ENCODE measurements at regions not wholly inside any gene's neighbourhood (a gene's known extent, or its start where the extent isn't known, plus 50 kb on each side); places are given as distances from the start of the nearest gene placed in this dataset.
"Not testable (repeated sequence)": the region's sequence is repeated elsewhere in the genome, so short reads cannot be mapped to it uniquely, and the experiment has no call there.

DNA sequence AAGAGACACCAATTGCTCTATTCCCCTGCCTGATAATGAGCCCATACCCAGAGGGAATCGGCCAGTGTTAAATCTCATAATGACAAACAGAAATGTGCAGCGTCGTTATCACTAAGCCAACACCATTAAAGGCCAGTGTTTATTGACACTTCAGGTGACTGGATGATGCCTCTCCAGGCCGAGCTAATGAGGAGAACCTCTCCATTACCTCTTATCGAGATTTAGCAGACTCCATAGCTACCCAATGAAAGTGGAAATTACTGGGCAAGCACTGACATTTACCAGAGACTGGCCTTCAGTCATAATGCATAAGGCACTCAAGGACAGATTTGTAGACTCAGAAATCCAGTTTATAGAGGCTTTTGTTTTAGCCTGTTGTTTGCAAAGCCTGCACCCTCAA lies 669.5 kb downstream of the MAFB start:
- DNase-seq: no peak

DNA sequence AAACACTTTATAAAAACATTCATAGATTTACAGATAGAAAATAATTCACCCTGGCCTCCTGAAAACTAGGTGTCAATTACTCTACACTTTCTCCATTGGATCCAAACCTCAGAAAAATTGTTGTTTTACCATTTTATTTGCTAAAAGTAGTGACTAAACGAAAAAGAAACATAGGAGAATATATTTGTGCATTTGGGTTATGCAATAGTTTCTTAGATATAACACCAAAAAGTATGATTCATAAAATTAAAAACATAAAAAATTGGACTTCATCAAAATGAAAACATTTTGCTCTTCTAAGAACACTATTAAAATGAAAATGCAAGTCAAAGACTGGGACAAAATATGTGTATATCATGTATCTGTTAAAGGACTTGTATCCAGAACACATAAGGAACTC lies 671.3 kb downstream of the MAFB start:
- DNase-seq: no peak

DNA sequence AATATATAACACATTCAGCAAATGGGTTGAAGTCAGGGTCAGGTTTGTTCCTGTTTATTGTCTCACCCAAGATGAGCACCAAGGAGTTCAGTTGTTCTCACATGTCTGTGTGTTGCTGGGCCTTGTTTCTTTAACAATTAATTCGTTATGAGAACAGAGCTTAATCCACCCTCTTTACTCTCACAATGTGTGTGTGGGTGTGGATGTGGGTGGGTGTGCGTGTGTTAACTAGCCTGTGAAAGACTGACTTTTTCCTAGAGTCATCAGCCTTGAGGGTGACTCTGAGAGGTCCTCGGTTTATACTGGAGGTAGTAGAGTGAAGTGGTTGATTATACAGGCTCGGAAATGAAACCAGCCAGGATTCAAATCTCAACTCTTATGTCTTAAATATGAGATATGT lies 672.1 kb downstream of the MAFB start:
- DNase-seq: no peak

DNA sequence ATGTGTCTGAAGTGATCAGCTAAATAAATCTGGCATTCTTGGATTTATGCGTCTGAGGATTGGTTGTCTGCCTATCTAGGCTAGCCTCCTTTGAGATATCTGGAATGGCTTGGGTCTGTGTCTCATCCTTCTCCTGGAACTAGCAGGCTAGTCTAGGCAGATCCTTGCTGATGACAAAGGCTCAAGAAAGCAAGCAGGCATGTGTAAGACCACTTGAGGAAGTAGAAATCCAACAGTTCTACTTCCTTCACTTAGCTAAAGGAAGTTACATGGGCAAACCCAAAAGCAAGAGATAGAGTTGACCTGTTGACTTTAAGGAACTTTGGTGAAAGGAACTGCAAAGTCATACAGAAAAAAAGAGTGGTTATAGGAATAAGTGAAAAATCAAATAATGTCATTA lies 672.6 kb downstream of the MAFB start:
- DNase-seq: no peak

DNA sequence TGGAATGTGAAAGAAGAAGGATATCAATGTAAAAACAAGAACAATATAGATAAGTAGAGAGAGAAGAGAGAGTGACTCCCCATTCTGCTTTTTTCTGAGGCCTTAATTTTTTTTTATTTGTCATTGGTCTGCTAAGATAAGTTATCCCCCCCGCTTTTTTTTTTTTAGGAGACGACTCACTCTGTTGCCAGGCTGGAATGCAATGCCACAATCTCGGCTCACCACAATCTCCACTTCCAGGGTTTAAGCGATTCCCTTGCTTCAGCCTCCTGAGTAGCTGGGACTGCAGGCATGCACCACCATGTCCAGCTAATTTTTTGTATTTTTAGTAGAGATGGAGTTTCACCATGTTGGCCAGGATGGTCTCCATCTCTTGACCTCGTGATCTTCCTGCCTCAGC lies 677.0 kb downstream of the MAFB start:
- not testable (repeated sequence) for DNase-seq

DNA sequence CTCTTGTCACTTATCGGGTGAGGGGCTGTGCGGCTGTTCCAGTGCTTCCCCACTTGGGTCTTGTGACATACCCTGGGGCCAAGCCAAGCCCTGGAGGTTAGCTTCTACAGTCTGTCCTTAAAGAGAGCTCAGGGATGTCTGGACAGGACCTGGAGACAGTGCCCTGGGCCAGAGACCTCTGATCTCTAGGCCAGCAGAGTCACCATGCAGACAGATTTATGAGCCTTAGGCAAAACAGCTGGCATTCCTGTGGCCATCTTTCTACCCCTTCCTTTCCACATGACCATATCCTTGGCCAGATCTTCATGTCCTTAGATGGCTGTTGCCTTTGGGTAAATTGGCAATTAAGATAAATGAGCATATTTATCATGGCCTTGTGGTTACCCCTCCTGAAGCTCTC lies 678.6 kb downstream of the MAFB start:
- DNase-seq: no peak

DNA sequence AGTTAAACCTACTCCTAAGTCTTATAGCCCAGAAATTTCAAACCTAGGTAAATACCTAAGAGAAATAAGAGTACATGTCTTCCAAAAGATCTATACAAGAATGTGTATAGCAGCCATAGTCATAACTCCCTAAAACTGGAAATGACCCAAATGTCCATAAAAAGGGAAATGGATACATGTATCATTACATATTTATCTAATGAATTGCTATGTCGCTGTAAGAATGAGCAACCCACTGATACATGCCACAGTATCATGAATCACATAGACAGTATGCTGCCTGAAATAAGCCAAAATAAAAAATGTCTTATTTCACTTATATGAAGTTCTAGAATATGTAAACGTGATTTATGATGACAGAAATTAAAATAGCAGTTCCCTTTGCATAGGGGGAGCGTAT lies 679.5 kb downstream of the MAFB start:
- DNase-seq: no peak

DNA sequence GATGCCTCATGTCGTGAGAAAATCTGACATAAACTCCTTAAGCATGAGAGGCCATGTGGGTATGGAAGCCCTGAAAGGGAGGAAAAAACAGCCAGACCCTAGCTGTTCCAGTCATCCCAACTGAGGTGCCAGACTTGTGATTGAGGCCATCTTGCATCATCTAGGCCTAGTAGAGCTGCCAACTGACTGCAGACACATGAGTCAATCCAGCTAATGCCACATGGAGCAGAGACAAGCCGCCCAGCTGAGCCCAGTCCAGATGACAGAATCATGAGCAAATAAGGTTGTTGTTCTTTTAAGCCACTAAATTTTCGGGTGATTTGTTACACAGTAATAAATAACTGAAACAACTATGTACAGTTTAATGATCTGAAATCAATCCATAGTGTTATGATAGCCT lies 680.9 kb downstream of the MAFB start:
- DNase-seq: no peak

DNA sequence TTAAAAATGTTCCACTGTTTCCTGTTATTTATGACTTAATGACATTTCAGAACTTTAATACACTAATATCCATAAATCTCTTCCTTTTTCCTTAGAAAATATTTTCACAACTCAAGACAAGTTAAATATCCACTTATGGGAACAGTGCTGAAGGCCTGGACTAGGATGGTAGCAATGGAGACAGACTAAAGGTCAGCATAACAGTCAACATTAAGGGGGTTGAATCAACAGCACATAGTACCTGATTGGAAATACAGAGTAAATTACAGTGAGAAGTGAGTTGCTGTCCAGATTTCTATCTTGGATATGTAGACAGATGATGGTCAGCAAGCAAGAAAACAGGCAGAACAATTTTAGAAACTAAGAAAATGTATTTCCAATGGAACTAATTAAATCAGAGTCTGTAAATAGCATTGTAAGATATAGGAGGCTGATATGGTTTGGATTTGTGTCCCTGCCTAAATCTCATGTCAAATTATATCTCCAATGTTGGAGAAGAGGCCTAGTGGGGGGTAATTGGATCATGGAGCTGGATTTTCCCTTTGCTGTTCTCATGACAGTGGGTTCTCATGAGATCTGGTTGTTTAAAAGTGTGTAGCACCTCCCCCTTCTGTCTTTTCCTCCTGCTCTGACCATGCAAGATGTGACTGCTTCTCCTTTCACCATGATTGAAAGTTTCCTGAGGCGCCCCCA lies 682.7 kb downstream of the MAFB start:
- DNase-seq: no peak

DNA sequence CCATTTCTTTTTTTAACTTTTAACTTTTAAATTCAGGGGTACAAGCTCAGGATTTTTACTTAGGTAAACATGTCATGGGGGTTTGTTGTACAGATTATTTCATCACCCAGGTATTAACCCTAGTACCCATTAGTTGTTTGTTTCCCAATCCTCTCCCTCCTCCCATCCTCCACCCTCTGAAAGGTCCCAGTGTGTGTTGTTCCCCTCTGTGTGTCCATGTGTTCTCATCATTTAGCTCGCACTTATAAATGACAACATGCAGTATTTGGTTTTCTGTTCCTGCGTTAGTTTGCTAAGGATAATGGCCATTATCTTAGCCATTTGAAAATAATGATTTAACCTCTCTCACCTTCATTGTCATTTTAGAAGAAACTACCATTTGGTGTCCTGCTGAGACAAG lies 684.9 kb downstream of the MAFB start:
- DNase-seq: not testable (repeated sequence)

DNA sequence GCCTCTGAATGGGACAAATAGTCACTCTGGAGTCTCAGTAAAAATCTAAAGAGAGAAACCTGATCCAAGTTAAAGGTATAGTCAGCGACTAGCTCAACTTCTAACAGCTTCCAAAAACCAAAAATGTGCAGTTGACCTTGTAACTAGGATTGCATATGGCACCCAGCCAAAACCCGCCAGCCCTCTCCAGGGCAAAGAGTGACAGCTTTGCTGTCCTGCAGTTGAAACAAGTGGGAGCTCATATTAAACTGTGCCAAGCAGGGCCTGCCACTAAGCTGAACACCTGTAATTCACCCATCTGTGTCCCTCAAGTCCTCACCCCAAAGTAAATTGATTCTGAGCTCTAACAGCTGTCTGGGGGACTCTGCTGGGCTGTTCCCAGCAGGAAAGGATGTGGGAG lies 695.3 kb downstream of the MAFB start:
- DNase-seq: peak; percentile 93

DNA sequence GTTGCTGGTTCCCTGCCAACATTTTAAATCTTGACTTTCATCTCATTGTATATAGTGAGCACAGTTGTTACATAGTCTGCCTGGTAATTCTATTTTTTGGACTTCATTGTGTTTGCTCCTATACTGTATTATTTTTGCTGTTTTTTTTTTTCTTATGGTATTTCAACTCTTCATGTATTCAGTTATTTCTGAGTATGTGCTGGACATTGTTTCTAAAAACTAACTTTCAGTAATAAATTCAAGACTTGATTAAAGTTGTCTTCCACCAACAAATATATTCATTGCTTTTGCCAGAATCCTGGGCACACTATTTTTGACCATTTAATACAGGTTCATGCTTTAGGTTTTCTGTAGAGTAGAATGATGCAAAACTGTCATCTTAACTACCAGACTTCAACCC lies 698.3 kb downstream of the MAFB start:
- DNase-seq: no peak

DNA sequence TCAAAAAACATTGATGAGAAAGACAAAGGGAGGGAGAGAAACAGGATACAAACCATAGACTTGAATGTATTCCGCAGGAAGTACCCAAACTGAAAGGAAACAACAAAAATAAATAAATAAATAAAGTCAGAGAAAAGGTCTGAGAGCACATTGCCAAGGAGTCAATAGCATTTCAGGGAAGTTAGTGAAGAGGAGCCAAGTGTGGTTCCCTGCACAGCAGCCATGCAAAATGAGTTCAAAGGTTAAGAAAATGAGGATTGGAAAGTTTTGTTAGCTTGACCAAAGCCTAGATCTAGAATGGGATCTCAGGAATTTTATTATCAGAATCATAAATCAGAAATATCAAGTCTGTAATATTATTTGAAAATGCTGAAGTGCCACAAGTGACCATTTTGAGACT lies 700.0 kb downstream of the MAFB start:
- DNase-seq: no peak

DNA sequence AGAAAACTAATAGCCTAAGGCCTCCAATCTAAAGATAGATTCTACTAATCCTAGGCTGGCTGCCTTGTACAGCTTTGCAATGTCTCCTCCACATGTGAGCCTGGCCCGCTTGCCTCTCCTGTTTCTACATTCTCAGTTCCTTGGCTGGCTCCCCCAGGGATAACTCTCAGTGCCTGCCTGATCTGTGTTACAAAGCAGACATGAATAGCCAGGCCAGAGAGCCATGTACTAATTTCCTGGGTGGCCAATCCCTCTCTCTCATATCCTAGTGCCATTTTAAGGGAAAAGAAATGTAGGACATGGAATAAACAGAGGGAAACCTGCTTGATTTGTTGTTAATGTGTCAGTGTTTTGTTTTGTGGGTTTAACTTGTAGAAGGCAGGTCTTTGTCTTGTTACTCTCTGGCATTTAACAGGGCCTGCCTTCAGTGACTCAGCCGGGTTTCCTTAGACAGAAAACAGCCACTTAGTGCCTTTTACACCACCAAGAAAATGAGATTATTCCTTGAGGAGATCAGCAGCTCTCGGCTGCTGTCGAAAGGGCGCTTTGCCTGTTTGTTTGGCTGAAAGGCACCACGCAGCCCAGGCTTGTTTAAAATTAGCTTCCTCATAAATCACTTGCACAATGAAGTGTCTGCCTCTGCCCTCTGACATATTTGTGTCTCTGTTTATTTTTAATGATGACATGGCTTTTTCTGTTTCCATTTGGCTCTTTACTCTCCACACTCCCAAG lies 702.7 kb downstream of the MAFB start:
- no peak for DNase-seq

DNA sequence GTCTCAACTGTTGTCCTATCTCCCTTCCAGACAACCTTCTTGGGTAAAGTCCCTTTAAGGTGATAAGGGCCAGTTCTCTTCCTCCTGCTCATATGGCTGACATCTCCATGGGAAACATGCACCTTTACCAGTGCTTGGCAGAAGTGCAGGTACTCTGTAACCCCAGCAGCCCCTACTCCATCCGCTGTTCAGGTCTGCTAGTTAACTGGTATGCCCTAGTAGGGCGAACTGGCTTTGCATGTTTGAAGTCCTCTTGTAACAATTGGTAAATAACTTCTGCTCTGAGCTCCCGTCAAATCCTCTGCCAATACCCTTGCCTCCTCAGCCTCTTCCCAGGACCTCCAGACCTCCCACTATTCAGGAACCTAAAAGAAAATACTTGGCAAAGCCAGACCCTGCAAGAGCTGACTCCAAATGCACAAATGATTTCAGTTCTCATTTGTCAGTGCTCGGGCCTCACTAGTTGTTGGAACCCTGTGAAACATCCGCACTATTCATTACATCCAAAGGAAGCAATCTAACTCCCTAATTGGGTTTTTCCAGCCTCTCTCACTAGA lies 703.7 kb downstream of the MAFB start:
- DNase-seq: no peak

DNA sequence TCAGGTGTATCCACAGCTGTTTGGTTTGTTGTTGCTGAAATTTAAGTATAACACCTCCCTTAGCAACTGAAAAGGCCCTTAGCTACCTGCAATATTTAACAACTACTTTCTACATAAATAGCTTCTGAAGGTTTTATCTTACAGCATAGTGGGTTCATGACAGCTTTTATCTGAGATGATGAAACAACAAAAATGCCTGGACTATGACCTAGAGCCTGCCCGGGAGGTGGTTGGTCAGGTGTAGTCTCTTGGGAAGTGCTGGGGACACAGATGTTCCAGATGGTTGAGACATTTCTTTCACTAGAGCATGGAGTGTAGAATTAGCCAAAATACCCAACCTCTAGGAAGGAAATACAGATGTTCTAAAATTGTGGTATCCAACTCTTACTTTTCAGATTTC lies 705.4 kb downstream of the MAFB start:
- DNase-seq: no peak

DNA sequence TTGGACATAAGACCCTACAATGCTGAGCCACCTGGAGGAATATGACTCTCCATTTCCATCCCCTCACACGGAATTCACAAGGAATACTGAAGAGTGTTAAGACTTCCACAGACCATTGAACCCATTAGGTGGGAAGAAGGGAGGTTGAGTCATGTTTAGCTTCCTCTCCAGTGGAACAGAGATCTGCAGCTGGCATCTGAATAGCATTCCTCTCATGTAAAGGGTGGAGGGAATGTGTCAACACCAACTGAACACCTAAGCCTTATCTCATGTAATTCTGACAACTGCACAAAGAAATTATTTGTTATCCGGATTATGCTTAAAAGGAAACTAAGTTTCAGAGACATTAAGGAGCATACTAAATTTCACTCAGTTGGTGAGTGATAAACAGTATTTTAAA lies 705.9 kb downstream of the MAFB start:
- DNase-seq: no peak

DNA sequence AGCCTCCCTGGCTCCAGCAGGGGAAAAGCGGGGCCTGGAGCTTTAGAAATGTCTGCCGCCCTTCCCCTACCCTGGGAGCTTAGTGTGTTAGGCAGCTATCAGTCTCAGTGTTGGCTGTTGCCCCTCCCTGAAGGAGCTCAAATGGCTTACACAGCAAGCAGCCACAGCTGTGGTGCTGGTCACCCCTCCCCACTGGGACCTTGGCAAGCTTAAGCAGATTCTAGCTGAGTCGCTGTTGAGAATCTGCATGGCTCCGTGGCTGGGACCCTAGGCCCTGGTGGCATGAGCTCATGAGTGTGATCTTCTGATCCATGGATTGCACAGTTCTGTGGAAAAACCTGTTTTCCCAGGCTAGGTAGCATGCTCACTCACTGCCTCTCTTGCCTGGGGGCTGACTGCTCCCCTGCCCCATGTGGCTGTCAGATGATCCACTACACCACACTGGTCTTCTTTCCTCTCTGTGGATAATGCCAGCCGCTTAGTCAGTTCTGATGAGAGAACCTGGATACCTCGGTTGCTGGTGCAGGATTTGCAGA lies 714.0 kb downstream of the MAFB start:
- no peak for DNase-seq

DNA sequence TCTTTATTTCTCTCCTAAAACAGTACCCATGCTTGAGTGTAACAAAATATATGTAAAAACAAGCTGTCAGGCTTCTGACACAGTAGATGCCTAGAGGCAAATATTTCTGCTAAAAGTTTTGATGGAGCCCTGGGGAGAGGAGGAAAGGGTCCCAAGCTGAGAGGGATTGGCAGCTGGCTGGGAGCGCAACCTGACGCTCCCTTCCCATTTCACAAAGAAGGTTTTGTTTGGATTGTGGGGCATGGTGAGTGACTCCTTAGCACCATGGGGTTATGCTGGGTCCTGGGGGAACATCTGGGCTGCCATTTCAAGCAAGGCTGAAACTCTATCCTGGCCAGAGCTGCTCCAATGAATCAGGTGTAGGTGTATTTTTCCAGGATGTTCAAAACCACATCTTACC lies 720.5 kb downstream of the MAFB start:
- DNase-seq: peak; percentile 55

DNA sequence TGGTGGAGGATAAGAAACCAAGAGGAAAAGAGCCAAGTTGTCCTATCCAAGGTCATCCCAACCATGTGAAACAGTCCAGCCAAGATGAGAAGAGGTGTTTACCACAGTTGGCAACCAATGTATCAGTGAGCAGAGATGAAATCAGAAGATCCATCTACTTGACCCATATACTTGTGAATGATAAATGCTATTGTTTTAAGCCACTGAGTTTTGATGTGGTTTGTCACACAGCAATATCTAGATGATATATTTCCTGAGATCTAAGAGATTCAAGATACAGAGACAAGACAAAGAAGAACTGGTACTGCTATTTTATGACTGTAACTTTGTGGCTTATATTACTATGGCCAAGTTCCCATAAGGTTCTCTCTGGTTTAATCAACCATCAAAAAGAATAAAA lies 721.2 kb downstream of the MAFB start:
- DNase-seq: no peak

DNA sequence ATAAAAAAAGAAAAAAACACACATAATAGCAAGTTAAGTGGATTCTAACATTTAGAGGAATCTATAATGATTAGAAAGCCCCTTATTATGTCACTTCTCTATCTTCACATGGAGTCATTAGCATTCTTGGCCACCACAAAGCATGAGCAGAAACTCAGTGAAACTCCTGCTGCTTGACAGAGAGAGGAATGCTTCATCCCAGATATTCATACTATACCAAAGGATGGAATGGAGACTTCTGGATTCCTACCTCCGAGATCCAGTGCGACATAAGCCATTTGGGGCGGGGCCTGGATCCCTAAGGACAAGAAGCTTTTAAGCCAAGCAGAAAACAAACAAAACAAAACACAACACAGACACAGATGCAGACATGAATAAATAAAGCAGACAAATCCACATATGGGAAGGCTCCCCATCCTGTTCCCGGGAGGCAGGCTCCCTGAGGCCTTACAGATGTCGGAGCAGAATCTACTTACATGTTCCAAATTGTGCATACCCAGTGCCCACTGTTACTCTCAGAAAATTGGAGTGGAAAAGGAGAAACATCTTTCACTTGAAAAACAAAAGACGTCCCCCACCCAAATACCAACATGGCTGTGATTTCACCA lies 727.3 kb downstream of the MAFB start:
- peak; percentile 54 for DNase-seq

DNA sequence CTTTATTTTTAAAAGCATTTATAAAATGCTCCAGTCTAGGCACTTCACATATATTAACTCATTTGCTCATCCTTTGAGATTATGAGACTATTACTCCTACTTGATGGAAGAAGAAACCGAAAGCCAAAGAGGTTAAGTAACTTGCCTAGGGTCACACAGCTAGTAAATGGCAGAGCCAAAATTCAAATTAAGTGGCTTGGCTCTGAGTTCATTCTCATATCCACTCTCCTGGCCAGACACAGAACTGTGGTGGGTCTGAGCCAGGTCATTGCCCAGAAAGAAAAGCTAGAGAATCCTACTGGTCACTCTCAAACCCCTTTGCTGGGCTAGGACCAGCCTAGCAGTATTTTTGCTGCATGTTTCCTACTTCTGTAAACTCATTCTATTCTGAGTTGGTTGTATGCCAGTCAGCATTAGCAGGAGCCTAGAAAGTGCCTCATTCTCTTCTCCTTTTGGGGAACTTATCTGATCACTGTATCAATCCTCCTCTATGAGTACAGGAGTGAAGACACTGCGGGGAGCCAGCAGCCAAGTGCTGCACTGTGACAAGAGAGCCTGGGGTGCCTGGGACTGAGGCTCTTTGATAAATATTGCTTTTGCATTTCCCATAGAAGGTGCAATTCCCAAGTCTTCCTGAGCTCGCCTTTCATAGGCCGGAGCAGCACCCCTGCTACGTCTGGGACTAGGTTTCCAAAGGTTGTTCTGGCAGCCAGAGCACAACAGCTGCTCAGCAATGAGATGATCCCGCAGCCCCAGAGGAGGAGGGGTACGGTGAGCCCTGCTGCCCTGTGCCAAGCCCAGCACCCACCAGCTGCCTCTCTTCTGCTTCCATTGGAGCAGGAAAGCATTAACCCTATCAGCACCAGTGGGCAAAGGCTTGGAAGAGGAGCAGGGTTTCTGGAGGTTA lies 728.3 kb downstream of the MAFB start:
- DNase-seq: peak; percentile 97

DNA sequence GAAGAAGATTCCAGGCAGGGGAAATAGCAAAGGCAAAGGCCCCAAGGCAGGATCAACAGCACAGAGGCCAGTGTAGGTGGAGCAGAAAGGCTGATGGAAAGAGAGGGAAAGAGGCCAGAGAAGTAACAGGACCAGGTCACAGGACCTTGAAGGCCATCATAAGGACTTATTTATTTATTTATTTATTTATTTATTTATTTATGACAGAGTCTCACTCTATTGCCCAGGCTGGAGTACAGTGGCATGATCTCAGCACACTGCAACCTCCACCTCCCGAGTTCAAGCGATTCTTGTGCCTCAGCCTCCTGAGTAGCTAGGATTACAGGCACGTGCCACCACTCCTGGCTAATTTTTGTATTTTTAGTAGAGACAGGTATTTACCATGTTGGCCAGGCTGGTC lies 731.1 kb downstream of the MAFB start:
- DNase-seq: not testable (repeated sequence)
